ENCODE measurements at regions not wholly inside any gene's neighbourhood (a gene's known extent, or its start where the extent isn't known, plus 50 kb on each side); places are given as distances from the start of the nearest gene placed in this dataset.

GRCh38 chr4:115293093-115293462 lies 179.7 kb upstream of the NDST4 start:
- no peak overlapping the region for H3K4me2 ChIP-seq
- DNase-seq (ENCODE audit: low spot score), result no peak
- no peak overlapping the region for H3K27ac ChIP-seq (ENCODE audit: low read depth)
- H3K4me3 ChIP-seq, result no peak overlapping the region
- Mint-ChIP-seq H3K4me3 (no peak overlapping the region), H3K27me3 (ENCODE audit: insufficient read depth, low read depth, poor library complexity) (no peaks in the 10 kb centered on the region), H3K4me1 (no peaks in the 10 kb centered on the region), H3K36me3 (ENCODE audit: low read depth) (no peaks in the 10 kb centered on the region), H3K9me3 (no peaks in the 10 kb centered on the region; the same call in 2 of the 3 replicates), H3K27ac (no peak overlapping the region)
- no peaks in the 10 kb centered on the region for H3K27me3 ChIP-seq (ENCODE audit: insufficient read depth)
- no peaks in the 10 kb centered on the region for H3K79me2 ChIP-seq (replicated peaks; ENCODE audit: insufficient read depth)
- H3K36me3 ChIP-seq (ENCODE audit: insufficient read depth), result no peaks in the 10 kb centered on the region
- H3K4me1 ChIP-seq (ENCODE audit: insufficient read depth), result no peaks in the 10 kb centered on the region
- no peak for TF ChIP-seq ETS1 (IDR thresholded peaks at IDR 0.05)
- no peak for TF ChIP-seq POLR2AphosphoS5 (IDR thresholded peaks at IDR 0.05; ENCODE audit: low read depth)
- TF ChIP-seq CREB1 (CRISPR knock-in tag; IDR thresholded peaks at IDR 0.05; ENCODE audit: low read depth), result no peak
- TF ChIP-seq STAT1 (IDR thresholded peaks at IDR 0.05; ENCODE audit: unreplicated experiment), result no peak
- no peak for TF ChIP-seq EZH2 (IDR thresholded peaks at IDR 0.05; ENCODE audit: low read depth, unreplicated experiment)
- TF ChIP-seq EZH2phosphoT487 (IDR thresholded peaks at IDR 0.05; ENCODE audit: unreplicated experiment), result no peak
- no peak for TF ChIP-seq ZNF114 (CRISPR knock-in tag; IDR thresholded peaks at IDR 0.05)
- no peak for TF ChIP-seq ZNF462 (CRISPR knock-in tag; IDR thresholded peaks at IDR 0.05)
- TF ChIP-seq NANOG (IDR thresholded peaks at IDR 0.05; ENCODE audit: borderline replicate concordance), result no peak
- TF ChIP-seq ZNF331 (CRISPR knock-in tag; IDR thresholded peaks at IDR 0.05; ENCODE audit: low read depth), result no peak
- TF ChIP-seq CTCF (conservative IDR thresholded peaks at IDR 0.05; ENCODE audit: low read depth in 2 of 2), result no peak
- TF ChIP-seq REST (IDR thresholded peaks at IDR 0.05; ENCODE audit: unreplicated experiment), result no peak
- no peak for TF ChIP-seq JUNB (IDR thresholded peaks at IDR 0.05; ENCODE audit: unreplicated experiment)
- no peak for ATAC-seq
- no peaks in the 10 kb centered on the region for H4K20me1 ChIP-seq (replicated peaks; ENCODE audit: insufficient read depth)
- H2AFZ ChIP-seq, result no peak overlapping the region
- H3F3A ChIP-seq (replicated peaks; ENCODE audit: low read depth), result no peaks in the 10 kb centered on the region
- no peaks in the 10 kb centered on the region for H3K9me2 ChIP-seq (ENCODE audit: insufficient read depth)

Measured in GM23338 (cell line).